Stimulated activated CD8-positive, alpha-beta memory T cell treated with anti-CD3 and anti-CD28 coated beads, Interleukin-7, amount 100 ng/mL, for 1 hour (primary cell): ENCODE measurements at regions not wholly inside any gene's neighbourhood (a gene's known extent, or its start where the extent isn't known, plus 50 kb on each side); places are given as distances from the start of the nearest gene placed in this dataset.
"Not testable (repeated sequence)": the region's sequence is repeated elsewhere in the genome, so short reads cannot be mapped to it uniquely, and the experiment has no call there.

Experiments used
- DNase-seq, 2 donors: peaks; one replicate each; pipeline ENCODE4 v3.0.0-alpha.2; 2020; ENCODE audit warnings: low read depth in 2 of 2

- no peak for DNase-seq
Observed at GRCh38 chr3:27630885-27631284, 91.2 kb downstream of the EOMES start.

GRCh38 chr3:27629366-27629765 lies 92.8 kb downstream of the EOMES start:
- no peak for DNase-seq

- no peak for DNase-seq
Observed at GRCh38 chr3:27628026-27628750, 93.9 kb downstream of the EOMES start.

DNA sequence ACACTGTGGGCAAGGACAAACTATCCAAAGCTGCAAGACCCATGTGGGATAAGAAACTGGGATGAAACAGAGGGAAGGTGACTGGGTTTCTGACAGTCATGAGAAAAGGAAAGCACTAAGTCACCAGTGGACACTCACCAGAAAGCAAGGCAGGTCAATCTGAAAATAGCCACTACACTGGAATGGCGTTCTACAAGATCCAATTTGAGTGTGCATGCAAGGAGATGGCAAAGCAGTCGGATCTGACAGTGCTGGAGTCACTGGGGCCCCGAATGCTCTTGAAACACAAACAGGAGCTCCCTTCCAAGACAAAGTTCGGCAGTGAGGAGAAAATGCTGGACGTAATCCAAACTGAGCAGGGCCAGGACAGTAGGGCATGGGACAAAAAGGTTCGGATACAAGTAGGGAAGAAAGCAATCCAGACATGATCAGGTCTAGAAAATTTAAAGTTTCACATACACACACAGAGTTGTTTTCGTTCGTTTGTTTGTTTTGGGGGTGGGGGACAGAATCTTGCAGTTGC lies 95.5 kb downstream of the EOMES start:
- DNase-seq, result no peak

DNA sequence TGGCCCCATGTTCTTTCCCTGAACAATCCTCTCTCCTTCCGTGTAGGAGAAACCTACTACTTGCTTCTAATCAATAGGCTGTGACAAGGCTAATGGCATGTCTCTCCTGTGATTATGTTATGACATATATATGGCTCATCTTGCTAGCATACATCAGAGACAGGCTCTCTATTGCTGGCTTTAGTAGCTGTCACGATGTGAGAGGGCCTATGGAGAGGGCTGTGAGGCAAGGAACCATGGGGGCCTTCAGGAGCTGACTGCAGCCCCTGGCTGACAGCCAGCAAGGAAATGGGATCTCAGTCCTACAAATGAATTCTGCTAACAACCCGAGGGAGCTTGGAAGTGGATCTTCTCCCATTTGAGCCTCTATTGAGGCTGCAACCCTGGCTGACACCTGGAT lies 96.3 kb downstream of the EOMES start:
- DNase-seq, result no peak

DNA sequence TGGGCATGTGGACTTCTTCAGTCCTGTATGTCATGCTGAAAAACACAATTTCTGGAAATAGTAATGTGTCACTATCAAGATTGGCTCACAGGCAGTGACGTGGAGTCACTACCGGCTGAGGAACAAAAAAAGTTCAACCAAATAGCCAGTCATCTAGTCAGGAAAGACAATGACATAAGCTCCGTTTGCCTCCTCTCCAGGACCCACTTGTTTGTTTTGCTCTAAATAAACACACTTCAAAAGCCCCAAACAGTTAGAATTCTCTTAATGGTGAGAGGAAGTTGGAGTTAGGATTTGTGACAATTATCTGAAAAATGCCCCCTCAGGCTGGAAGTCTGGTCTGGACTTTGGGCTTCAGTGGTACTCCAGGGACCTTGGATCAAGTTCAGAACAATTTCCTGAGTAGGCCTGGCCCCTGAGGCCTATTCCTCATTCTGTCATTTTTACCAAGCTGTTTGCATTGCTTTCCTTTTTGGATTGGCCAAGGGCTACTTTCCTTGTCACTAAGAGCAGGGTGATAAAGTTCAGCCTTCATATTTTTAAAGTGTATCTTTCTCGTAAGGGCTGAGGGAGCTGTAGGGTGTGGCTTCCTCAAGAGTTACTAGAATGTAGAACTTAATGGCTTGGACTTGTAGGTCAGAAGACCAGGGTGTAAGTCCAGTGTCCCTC lies 98.9 kb downstream of the EOMES start:
- no peak for DNase-seq

- no peak for DNase-seq
Observed at GRCh38 chr3:27617552-27617951, 104.6 kb downstream of the EOMES start.

DNA sequence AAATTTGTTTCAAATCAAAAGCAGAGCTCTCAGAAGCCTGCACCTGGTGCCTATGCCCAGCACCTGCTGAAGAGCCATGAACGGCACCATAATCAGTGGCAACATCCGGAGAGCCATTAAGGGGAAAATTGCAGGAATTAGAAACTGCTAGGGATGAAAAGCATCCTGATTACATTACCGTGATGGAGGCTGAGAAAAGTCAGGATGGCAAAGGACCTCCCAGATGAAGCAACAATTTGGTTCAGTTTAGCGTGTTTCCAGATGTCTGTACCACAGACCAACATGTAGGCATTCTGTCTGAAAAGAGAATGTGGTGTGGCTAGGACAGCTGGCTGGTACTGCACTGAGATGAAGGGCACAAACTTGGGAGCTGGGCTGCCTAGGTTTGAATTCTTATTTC lies 106.1 kb downstream of the EOMES start:
- no peak for DNase-seq

GRCh38 chr3:27615555-27615954 lies 106.6 kb downstream of the EOMES start:
- no peak for DNase-seq

- no peak for DNase-seq
Observed at GRCh38 chr3:27614592-27614991, 107.5 kb downstream of the EOMES start.

DNA sequence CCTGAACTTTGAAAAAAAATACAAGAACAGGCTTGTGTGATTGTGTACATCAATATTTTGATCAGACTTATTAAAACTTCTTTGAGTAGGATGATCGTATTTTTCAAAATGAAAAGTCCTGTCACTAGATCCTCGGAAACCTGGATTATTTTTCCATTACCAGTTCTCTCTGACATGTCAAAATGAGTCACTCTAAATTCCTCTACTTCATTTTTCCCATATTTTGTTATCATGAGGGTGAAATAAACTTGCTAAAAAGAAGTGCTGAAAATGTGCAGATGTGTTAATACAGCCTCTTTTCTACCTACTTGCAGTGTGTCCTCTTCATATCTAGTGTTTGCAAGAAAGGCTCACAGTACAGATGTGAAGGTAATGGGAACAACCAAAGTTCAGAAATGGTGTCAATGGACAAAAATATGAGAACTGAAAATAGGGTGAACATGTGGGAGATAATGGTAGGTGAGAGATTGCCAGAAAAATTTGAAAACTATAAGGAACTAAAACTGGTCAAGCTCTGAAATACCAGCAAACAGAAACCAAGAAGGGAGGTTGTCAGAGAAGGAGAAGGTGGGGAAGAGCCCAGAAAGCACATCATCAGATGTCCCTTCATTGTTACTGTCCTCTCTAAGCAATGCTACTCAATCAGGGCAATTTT lies 108.2 kb downstream of the EOMES start:
- no peak for DNase-seq

GRCh38 chr3:27610800-27611525 lies 111.2 kb downstream of the EOMES start:
- DNase-seq, result no peak

GRCh38 chr3:27607370-27607769 lies 114.8 kb downstream of the EOMES start:
- no peak for DNase-seq

DNA sequence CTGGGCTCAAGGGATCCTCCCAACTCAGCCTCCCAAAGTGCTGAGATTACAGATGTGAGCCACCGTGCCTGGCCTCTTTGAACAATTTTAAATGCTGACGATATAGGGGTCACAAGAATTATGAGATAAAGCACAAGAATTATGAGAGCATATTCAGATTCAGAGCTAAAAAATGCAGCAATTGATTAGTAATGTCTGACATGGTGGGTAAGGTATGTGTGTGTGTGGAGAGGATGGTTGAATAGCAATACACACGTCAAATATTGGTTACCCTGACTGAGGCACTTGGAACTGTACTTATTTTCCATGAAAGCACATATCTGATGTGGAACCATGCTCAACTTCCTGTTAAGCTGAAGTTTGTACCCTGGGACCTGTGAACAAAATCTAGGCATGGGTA lies 115.6 kb downstream of the EOMES start:
- DNase-seq, result no peak

GRCh38 chr3:27601311-27601710 lies 117.1 kb upstream of the SLC4A7 start:
- not testable (repeated sequence) for DNase-seq

- DNase-seq, result not testable (repeated sequence)
Observed at GRCh38 chr3:27599741-27600140, 115.6 kb upstream of the SLC4A7 start.

DNA sequence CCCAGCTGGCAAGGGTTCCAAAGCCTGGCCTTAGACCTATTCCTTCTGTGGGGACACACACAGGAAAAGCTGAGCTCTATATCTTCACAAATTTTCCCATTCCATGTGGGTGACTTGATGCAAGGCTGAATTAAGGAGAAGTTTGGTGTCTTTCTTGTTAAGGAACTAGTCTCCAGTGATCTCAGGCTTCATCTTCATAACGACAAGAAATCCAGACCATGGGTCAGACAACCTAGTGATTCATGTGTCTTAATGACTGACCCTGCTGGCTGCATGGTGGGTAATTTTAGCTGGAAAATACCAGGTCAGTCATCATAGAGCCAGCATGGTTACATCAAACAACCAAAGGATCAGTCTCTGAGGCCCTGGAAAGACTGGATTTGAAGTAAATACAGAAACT lies 112.7 kb upstream of the SLC4A7 start:
- no peak for DNase-seq

GRCh38 chr3:27596334-27596841 lies 112.2 kb upstream of the SLC4A7 start:
- no peak for DNase-seq

DNA sequence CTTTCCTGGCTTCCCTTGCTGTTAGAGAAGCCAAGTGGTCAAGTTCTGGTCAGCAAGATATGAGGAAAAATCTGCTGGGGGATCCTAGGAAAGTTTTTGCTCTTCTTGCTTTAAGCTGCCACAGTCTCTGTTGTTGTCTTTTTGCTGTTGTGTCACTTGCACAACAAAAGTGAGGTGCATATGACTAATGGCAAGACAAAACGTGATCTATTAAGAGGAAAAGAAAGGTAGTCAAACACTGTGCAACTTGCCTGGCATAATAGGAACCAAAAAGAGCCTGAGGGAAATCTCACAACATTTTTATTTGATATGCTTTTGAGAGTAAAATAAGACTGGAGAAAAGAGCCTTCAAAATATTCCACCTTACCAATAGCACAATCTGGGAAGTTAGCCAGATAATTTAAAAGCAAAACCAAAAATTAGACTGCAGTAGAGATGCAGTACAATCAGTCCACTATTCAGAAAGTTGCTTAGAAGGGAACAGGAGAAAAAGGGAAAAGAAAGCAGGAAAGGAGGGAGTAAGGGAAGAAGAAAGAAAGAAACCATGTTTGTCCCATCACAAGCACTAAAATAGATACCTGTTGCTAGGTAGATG lies 110.0 kb upstream of the SLC4A7 start:
- no peak for DNase-seq

- no peak for DNase-seq
Observed at GRCh38 chr3:27593173-27593572, 109.0 kb upstream of the SLC4A7 start.
